Lung microvascular endothelial cell (primary cell): ENCODE measurements at regions not wholly inside any gene's neighbourhood (a gene's known extent, or its start where the extent isn't known, plus 50 kb on each side); places are given as distances from the start of the nearest gene placed in this dataset.

ENCODE experiments used
- DNase-seq, 2 donors: peaks; one replicate each; pipeline versions ENCODE4 v3.0.0 to v3.0.0-alpha.2; 2010; ENCODE audit warnings: low read depth in 2 of 2

GRCh38 chr5:74100268-74100665, 474.3 kb downstream of the ARHGEF28 start:
- DNase-seq = no peak

GRCh38 chr5:74099538-74100267, 473.7 kb downstream of the ARHGEF28 start:
- DNase-seq = no peak

- DNase-seq = no peak
These were observed 472.9 kb downstream of the ARHGEF28 start for GRCh38 chr5:74098941-74099340.

GRCh38 chr5:74098456-74098855, 472.5 kb downstream of the ARHGEF28 start:
- DNase-seq = peak in 1 of 2 donors; percentile 17

- no peak for DNase-seq
These were observed 470.3 kb downstream of the ARHGEF28 start for GRCh38 chr5:74096325-74096724.

GRCh38 chr5:74095871-74096270, 469.9 kb downstream of the ARHGEF28 start:
- DNase-seq = no peak

- no peak for DNase-seq
These were observed 468.7 kb downstream of the ARHGEF28 start for GRCh38 chr5:74094782-74095108.

GRCh38 chr5:74094096-74094781, 468.2 kb downstream of the ARHGEF28 start:
- peak; percentile 31 to 58 for DNase-seq

- DNase-seq = no peak
These were observed 467.6 kb downstream of the ARHGEF28 start for GRCh38 chr5:74093561-74093960.

- no peak for DNase-seq
These were observed 466.8 kb downstream of the ARHGEF28 start for GRCh38 chr5:74092766-74093165.

GRCh38 chr5:74085782-74086181, 459.8 kb downstream of the ARHGEF28 start:
- DNase-seq = no peak

- DNase-seq = no peak
These were observed 459.2 kb downstream of the ARHGEF28 start for GRCh38 chr5:74085186-74085585.

GRCh38 chr5:74083096-74083791, 457.2 kb downstream of the ARHGEF28 start:
- no peak for DNase-seq

- DNase-seq = no peak
These were observed 456.6 kb downstream of the ARHGEF28 start for GRCh38 chr5:74082512-74083055.

GRCh38 chr5:74081126-74081525, 455.1 kb downstream of the ARHGEF28 start:
- no peak for DNase-seq

- no peak for DNase-seq
These were observed 454.1 kb downstream of the ARHGEF28 start for GRCh38 chr5:74079971-74080556.

GRCh38 chr5:74075501-74076484, 449.8 kb downstream of the ARHGEF28 start:
- no peak for DNase-seq

GRCh38 chr5:74074111-74074510, 448.1 kb downstream of the ARHGEF28 start:
- no peak for DNase-seq

GRCh38 chr5:74073257-74073656, 447.3 kb downstream of the ARHGEF28 start:
- DNase-seq = no peak

- DNase-seq = no peak
These were observed 446.6 kb downstream of the ARHGEF28 start for GRCh38 chr5:74072646-74073045.

GRCh38 chr5:74070766-74071165, 444.8 kb downstream of the ARHGEF28 start:
- DNase-seq = peak in 1 of 2 donors; percentile 38
